ENCODE measurements at regions not wholly inside any gene's neighbourhood (a gene's known extent, or its start where the extent isn't known, plus 50 kb on each side); places are given as distances from the start of the nearest gene placed in this dataset.

DNA sequence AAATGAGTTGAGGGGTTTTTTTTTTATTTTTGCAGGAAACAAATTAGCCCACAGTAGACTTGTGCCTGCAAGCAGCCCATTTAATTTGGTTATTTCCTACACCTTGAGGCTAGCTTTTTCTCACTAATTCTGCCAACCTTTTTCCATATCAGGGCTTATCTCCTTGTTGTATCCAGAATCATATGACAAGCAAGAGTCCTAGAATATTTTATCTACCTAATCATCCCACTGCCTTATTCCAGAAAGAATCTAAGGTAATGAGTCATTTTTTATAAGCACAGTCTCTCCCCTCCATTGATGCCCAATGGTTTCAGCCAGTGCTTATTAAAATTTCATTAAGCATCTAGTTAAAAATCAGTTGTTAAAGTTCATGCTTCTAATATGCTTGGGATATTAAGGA is 324.1 kb downstream of the BARHL2 start:
- no peak for TF ChIP-seq POLR2A (IDR thresholded peaks at IDR 0.05)
- TF ChIP-seq, protein P1, sequence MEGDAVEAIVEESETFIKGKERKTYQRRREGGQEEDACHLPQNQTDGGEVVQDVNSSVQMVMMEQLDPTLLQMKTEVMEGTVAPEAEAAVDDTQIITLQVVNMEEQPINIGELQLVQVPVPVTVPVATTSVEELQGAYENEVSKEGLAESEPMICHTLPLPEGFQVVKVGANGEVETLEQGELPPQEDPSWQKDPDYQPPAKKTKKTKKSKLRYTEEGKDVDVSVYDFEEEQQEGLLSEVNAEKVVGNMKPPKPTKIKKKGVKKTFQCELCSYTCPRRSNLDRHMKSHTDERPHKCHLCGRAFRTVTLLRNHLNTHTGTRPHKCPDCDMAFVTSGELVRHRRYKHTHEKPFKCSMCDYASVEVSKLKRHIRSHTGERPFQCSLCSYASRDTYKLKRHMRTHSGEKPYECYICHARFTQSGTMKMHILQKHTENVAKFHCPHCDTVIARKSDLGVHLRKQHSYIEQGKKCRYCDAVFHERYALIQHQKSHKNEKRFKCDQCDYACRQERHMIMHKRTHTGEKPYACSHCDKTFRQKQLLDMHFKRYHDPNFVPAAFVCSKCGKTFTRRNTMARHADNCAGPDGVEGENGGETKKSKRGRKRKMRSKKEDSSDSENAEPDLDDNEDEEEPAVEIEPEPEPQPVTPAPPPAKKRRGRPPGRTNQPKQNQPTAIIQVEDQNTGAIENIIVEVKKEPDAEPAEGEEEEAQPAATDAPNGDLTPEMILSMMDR (IDR thresholded peaks at IDR 0.05) = no peak
- H3K4me1 ChIP-seq (replicated peaks in 1 of 2) = no peaks in the 10 kb centered on the region
- no peak overlapping the region for H3K4me3 ChIP-seq
- no peaks in the 10 kb centered on the region for H3K9me3 ChIP-seq (replicated peaks in 1 of 3)
- no peaks in the 10 kb centered on the region for H3K27me3 ChIP-seq
- no peak for DNase-seq
- no peak overlapping the region for H3K27ac ChIP-seq
- intact Hi-C loops (cut with DNase I) = no loop called here
- H3K36me3 ChIP-seq (replicated peaks in 1 of 2) = no peaks in the 10 kb centered on the region

GRCh38 chr1:90391126-90391525 is 326.0 kb downstream of the BARHL2 start:
- Histone ChIP-seq H3K27ac (no peak overlapping the region), H3K4me3 (no peak overlapping the region), H3K9me3 (replicated peaks in 1 of 3) (no peaks in the 10 kb centered on the region), H3K27me3 (no peaks in the 10 kb centered on the region), H3K36me3 (replicated peaks in 1 of 2) (no peaks in the 10 kb centered on the region), H3K4me1 (replicated peaks in 1 of 2) (no peaks in the 10 kb centered on the region)
- DNase-seq = no peak
- 67 to 82% (median 79%) methylated on average over 1 of the region's 1 CpG for WGBS, 4 donors
- intact Hi-C loops (cut with DNase I) = no loop called here
- TF ChIP-seq POLR2A (IDR thresholded peaks at IDR 0.05) = no peak
- TF ChIP-seq, protein P1 (IDR thresholded peaks at IDR 0.05) = no peak

- TF ChIP-seq, protein P1 (IDR thresholded peaks at IDR 0.05) = no peak
- TF ChIP-seq POLR2A (IDR thresholded peaks at IDR 0.05) = no peak
These were observed 329.3 kb downstream of the BARHL2 start for GRCh38 chr1:90387805-90388204.

GRCh38 chr1:90386899-90387720 is 330.0 kb downstream of the BARHL2 start:
- H3K36me3 ChIP-seq (replicated peaks in 1 of 2) = no peaks in the 10 kb centered on the region
- 56 to 71% (median 60%) methylated on average over 3 of the region's 3 CpGs for WGBS, 4 donors
- TF ChIP-seq, protein P1 (IDR thresholded peaks at IDR 0.05) = no peak
- no peak for TF ChIP-seq POLR2A (IDR thresholded peaks at IDR 0.05)
- intact Hi-C loops (cut with DNase I) = no loop called here
- no peaks in the 10 kb centered on the region for H3K27me3 ChIP-seq
- H3K4me1 ChIP-seq (replicated peaks in 1 of 2) = no peaks in the 10 kb centered on the region
- H3K4me3 ChIP-seq = no peak overlapping the region
- no peak for DNase-seq
- no peak overlapping the region for H3K27ac ChIP-seq
- H3K9me3 ChIP-seq (replicated peaks in 1 of 3) = no peaks in the 10 kb centered on the region

More at GRCh38 chr1:90387805-90388204, 329.3 kb downstream of the BARHL2 start:
- Histone ChIP-seq H3K27me3 (no peaks in the 10 kb centered on the region), H3K27ac (no peak overlapping the region), H3K4me3 (no peak overlapping the region), H3K36me3 (replicated peaks in 1 of 2) (no peaks in the 10 kb centered on the region), H3K4me1 (replicated peaks in 1 of 2) (no peaks in the 10 kb centered on the region), H3K9me3 (replicated peaks in 1 of 3) (no peaks in the 10 kb centered on the region)
- DNase-seq = no peak
- 52 to 64% (median 59%) methylated on average over 6 of the region's 6 CpGs for WGBS, 4 donors
- intact Hi-C loops (cut with DNase I) = no loop called here

Measured in adrenal gland (tissue), 9 donors.